ENCODE measurements at regions not wholly inside any gene's neighbourhood (a gene's known extent, or its start where the extent isn't known, plus 50 kb on each side); places are given as distances from the start of the nearest gene placed in this dataset.

- no peak for DNase-seq
These were observed 74.0 kb upstream of the GALNT2 start for GRCh38 chr1:229993060-229993459.

- no peak for DNase-seq
These were observed 73.1 kb upstream of the GALNT2 start for GRCh38 chr1:229993894-229994293.

DNA sequence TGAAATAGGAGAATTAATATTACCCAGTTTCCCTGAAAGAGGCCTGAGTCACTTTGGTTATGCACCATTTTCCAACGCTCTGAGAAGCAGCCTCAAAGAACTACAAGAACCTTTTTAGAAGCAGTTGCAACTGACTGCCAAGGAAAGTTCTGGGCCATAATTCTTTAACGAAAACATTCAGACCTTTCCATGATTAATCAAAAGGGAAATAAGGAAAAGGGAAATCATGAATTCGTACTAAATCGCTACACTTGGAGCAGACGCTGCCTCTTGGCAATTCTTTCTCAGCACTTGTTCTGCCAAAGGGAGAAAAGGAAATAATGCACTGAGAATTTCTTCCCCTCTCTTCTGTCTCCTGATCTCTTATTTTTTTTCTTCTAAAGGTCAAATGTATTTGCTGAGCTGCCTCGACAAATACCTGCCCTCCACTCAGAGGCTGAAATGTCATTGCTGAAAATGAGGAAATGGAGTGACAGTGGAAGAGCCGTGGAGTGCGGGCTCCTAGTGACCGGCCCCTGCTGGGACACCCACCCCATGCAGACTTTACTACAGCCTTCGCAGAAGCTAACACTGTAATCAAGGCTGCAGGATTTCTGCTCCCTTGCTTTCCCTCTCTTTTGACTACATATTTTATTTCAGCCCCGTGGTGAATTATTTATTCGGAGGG, 67.9 kb upstream of the GALNT2 start:
- DNase-seq, result peak in 2 of 58 donors; percentile 60 to 75

DNA sequence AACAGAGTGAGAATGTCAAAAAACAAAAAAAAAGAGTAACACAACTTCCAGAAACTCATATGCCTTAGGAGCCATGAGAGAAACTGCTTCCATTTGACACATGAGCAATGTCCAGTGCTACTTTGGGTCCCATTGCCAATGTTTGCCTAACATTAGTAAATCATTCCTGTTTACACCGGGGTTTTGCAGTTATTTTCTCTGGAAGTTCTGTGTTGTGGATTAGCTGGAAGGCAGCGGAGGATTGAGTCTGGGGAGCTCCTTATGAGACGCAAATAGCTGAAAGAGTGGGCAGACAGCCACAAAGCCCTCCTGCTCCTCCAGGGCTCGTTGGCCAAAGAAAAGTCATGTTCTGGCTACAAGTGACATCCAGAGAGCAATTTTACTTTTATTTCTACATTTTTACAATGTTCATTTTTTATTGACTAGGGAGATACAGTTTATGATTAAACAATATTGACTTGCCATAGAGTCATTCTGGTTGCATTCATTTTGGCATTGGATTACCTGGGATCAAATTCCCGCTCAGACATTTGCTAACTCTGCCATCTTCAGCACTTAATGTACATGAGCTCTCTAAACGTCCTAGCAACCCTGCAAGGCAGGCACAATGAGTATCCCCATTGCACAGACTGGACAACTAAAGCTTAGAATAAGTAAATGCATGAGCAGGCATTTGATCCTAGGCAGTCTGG, 66.4 kb upstream of the GALNT2 start:
- no peak for DNase-seq

- peak in 6 of 58 donors; percentile 6 to 43 (median 28) for DNase-seq
These were observed 64.8 kb upstream of the GALNT2 start for GRCh38 chr1:230002164-230002803.

GRCh38 chr1:230003409-230003808, 63.6 kb upstream of the GALNT2 start:
- no peak for DNase-seq

DNA sequence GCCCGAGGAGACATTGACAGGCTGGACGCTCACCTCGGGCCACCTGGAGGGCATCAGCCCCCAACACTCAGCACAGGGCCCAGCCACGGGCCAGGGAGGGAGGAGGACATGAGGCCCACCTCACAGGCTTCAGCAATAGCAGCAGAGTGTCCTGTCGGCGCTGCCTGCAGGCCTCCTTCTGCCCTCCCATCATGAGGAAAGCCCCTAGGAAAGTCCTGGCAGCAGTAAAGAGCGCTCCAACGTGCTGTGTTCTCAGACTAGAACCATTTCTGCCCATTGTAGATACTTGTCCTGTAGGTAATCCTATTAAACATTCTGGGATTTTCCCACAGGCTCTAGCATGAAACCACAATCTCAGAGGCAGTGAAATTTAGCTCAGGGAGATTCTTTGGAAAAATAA, 62.0 kb upstream of the GALNT2 start:
- DNase-seq, result no peak

DNA sequence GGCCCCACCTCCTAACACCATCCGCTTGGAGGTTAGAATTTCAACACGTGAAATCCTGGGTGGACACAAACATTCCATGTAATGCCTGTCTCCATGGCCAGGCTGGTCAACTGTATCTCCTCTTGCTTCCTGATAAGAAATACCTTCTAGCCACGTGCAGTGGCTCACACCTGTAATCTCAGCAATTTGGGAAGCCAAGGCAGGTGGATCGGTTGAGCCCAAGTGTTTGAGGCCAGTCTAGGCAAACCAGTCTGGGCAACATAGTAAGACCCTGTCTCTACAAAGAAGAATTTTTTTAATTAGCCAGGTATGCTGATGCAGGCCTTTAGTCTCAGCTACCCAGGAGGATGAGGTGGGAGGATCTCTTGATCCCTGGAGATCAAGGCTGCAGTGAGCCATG, 58.3 kb upstream of the GALNT2 start:
- DNase-seq, result no peak

- DNase-seq, result no peak
These were observed 57.3 kb upstream of the GALNT2 start for GRCh38 chr1:230009611-230010313.

DNA sequence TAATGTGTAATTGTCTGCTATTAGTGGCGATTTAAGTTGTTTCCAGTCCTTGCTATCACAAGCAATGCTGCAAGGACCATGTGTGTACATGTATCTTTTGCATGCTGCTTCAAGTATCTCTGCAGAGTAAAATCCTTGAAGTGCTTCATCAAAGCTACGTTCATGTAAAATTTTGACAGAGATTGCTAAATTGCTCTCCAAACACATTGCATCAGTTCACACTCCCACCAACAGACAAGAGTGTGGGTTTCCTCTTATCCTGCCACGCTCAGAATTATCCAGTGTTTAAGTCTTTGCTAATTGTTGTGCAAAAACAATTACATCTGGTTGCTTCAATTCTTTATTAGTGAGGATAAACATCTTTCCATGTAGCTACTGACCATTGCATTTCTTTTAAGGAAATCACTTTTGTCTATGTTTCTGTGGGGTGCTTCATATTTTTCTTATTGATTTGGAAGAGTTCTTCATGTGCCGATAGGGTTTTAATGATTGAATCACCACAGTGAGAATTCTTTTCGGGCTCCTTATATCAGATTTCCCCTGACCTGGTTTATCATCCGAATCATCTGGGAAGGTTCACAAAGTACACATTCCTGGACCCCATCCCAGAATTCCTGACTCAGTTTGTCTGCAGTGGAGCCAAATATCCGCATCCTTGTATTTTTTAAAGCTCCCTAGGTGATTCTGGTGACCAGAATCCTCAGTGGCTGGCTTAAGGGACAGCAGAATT, 56.3 kb upstream of the GALNT2 start:
- DNase-seq, result no peak

- DNase-seq, result no peak
These were observed 55.5 kb upstream of the GALNT2 start for GRCh38 chr1:230011333-230012092.

DNA sequence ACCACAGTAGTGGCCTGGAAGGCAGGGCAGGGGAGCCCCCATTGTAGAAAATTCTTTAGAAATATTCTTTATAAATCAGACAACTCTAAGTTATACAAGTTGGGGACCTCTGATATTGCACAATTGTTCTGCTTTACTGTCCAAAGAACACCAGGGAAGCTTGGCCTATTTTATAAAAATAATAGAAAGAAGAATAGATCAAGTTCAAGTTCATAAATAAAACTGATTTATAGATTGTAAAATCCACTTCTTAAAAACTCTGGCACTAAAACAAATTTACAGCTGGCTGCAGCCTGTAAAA, 55.0 kb upstream of the GALNT2 start:
- DNase-seq, result no peak

DNA sequence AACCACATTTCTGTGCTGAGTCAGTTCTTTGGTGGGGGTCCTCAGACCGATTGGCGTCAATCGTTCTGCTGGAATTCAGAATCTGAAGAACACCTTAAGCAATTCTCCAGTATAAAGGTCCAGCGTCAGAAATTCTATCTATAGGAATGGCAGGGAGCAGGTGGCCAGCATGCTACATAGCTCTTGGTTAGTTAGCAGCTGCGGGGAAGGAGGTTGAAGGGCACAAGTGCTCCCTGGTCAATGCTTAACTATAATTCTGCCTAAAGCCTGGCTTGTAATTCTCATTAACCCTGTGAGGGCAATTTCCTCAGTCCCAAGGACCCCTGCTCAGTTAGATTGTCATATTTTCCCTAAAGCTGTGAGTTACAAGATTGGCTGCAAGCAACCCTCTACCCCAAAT, 54.3 kb upstream of the GALNT2 start:
- no peak for DNase-seq

DNA sequence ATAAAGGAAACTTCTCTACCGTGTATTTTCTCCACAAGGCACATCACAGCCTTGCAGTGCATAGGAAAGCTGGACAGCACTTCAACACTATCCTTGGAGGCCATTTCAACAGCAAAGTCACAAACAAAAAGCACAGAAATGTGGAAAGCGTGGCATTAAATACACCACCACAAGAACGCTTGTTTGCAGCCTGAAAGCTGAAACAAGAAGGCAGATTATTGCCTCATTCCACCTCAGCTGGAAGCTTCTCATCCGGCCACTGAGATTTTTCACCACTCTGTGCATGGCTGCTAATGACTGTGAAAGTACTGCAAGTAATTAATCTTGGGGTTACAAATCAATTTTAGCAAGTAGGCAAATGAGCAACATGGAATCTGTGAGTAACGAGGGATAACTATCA, 50.9 kb upstream of the GALNT2 start:
- DNase-seq, result no peak
